ENCODE measurements at regions not wholly inside any gene's neighbourhood (a gene's known extent, or its start where the extent isn't known, plus 50 kb on each side); places are given as distances from the start of the nearest gene placed in this dataset.

GRCh38 chr13:66113882-66114526 lies 1116.1 kb downstream of the PCDH9 start:
- TF ChIP-seq CHD4 (IDR thresholded peaks at IDR 0.05) (no peak), YBX1 (IDR thresholded peaks at IDR 0.05) (no peak), POLR2A (IDR thresholded peaks at IDR 0.05; ENCODE audit: low read depth, low read length) (no peak), EZH2 (IDR thresholded peaks at IDR 0.05; ENCODE audit: borderline replicate concordance, control insufficient read depth, low read depth, low read length) (no peak), SMC3 (IDR thresholded peaks at IDR 0.05; ENCODE audit: borderline replicate concordance, low read length) (no peak), BCL3 (IDR thresholded peaks at IDR 0.05; ENCODE audit: borderline replicate concordance, insufficient read depth, low read depth, low read length, poor library complexity, severe bottlenecking) (no peak), GABPA (IDR thresholded peaks at IDR 0.05; ENCODE audit: low read depth) (no peak), TAF1 (IDR thresholded peaks at IDR 0.05; ENCODE audit: borderline replicate concordance, low read depth, low read length) (no peak)
